Suprapubic skin (tissue), 4 donors: ENCODE measurements at regions not wholly inside any gene's neighbourhood (a gene's known extent, or its start where the extent isn't known, plus 50 kb on each side); places are given as distances from the start of the nearest gene placed in this dataset.

ENCODE experiments used
- DNase-seq, 2 donors: peaks; one replicate each; pipeline ENCODE4 v3.0.0-alpha.2; 2019; ENCODE audit warnings: low spot score in 2 of 2
- H3K27ac ChIP-seq: fragments of 200-600 bp; sonication (generic); one replicate; pipeline ENCODE4 v1.5.1; 2019
- H3K27me3 ChIP-seq: fragments of 200-600 bp; sonication (generic); one replicate; pipeline ENCODE4 v1.5.1; 2019
- H3K36me3 ChIP-seq: fragments of 200-600 bp; sonication (generic); one replicate; pipeline ENCODE4 v1.5.1; 2019
- H3K4me1 ChIP-seq: fragments of 200-600 bp; sonication (generic); one replicate; pipeline ENCODE4 v1.5.1; 2019
- H3K4me3 ChIP-seq: fragments of 200-600 bp; sonication (generic); one replicate; pipeline ENCODE4 v1.5.1; 2019; ENCODE audit warnings: mild to moderate bottlenecking
- H3K9me3 ChIP-seq: fragments of 200-600 bp; sonication (generic); one replicate; pipeline ENCODE4 v1.5.1; 2019
- CTCF ChIP-seq, 2 donors: fragments of 200-600 bp in 1 of 2; fragments of 450-650 bp in 1 of 2; sonication (generic) in 1 of 2; IDR thresholded peaks; one replicate each; pipeline ENCODE4 v1.5.1; 2016 to 2019; ENCODE audit warnings: antibody characterized with exemption in 2 of 2, mild to moderate bottlenecking in 1 of 2, moderate library complexity in 1 of 2
- EP300 ChIP-seq: sonication (generic); formaldehyde crosslinking; IDR thresholded peaks from one replicate; pipeline ENCODE4 v1.6.1; 2017; ENCODE audit warnings: antibody characterized with exemption
- POLR2A ChIP-seq, 2 donors: fragments of 450-650 bp; IDR thresholded peaks; one replicate each; pipeline ENCODE4 v1.6.1; 2017; ENCODE audit warnings: antibody characterized with exemption in 2 of 2, mild to moderate bottlenecking in 2 of 2, moderate library complexity in 2 of 2
- POLR2AphosphoS5 ChIP-seq, 3 donors: sonication (generic); formaldehyde crosslinking; IDR thresholded peaks; one replicate each; pipeline ENCODE4 v1.6.1; 2017; ENCODE audit warnings: antibody characterized with exemption in 3 of 3
- WGBS: methylation state at CpG from one replicate; pipeline ENCODE4 v1.1.5; 2018; 5-methylcytosine and 5-hydroxymethylcytosine counted together

GRCh38 chr13:112247471-112248405 is 128.4 kb upstream of the SPACA7 start:
- H3K4me1 ChIP-seq: no peaks in the 10 kb centered on the region
- DNase-seq: peak in 1 of 2 donors; percentile 65

GRCh38 chr13:112248406-112248760 is 127.8 kb upstream of the SPACA7 start:
- H3K4me3 ChIP-seq: no peak overlapping the region
- WGBS: 78% methylated on average over 8 of the region's 8 CpGs
- peak in 1 of 2 donors; percentile 34 for DNase-seq
- H3K27ac ChIP-seq: no peak overlapping the region
- no peaks in the 10 kb centered on the region for H3K4me1 ChIP-seq
- H3K9me3 ChIP-seq: no peaks in the 10 kb centered on the region
- TF ChIP-seq EP300 (no peak), POLR2A (IDR thresholded peaks at IDR 0.05) (no peak), POLR2AphosphoS5 (IDR thresholded peaks at IDR 0.05) (no peak)
- H3K27me3 ChIP-seq: peaks cover 21% of the 10 kb centered on the region
- no peaks in the 10 kb centered on the region for H3K36me3 ChIP-seq

More at GRCh38 chr13:112247471-112248405, 128.4 kb upstream of the SPACA7 start:
- TF ChIP-seq POLR2A (IDR thresholded peaks at IDR 0.05): no peak
- TF ChIP-seq CTCF (IDR thresholded peaks at IDR 0.05): no peak
- TF ChIP-seq EP300: no peak
- no peak for TF ChIP-seq POLR2AphosphoS5 (IDR thresholded peaks at IDR 0.05)
- WGBS: 80% methylated on average over 22 of the region's 31 CpGs
- Histone ChIP-seq H3K36me3 (no peaks in the 10 kb centered on the region), H3K27me3 (peaks cover 17% of the 10 kb centered on the region), H3K9me3 (no peaks in the 10 kb centered on the region), H3K27ac (no peak overlapping the region), H3K4me3 (no peak overlapping the region)

- 80% methylated on average over 25 of the region's 25 CpGs for WGBS
- H3K4me1 ChIP-seq: no peaks in the 10 kb centered on the region
- no peak overlapping the region for H3K27ac ChIP-seq
- H3K9me3 ChIP-seq: no peaks in the 10 kb centered on the region
- H3K4me3 ChIP-seq: no peak overlapping the region
- DNase-seq: no peak
- TF ChIP-seq EP300: no peak
- no peak for TF ChIP-seq POLR2A (IDR thresholded peaks at IDR 0.05)
- TF ChIP-seq POLR2AphosphoS5 (IDR thresholded peaks at IDR 0.05): no peak
- no peak for TF ChIP-seq CTCF (IDR thresholded peaks at IDR 0.05)
- H3K36me3 ChIP-seq: no peaks in the 10 kb centered on the region
- peaks cover 21% of the 10 kb centered on the region for H3K27me3 ChIP-seq
Measured at GRCh38 chr13:112248862-112249592, 127.1 kb upstream of the SPACA7 start.

GRCh38 chr13:112249644-112250610 is 126.2 kb upstream of the SPACA7 start:
- TF ChIP-seq CTCF (IDR thresholded peaks at IDR 0.05): no peak
- no peak for TF ChIP-seq POLR2AphosphoS5 (IDR thresholded peaks at IDR 0.05)
- TF ChIP-seq POLR2A (IDR thresholded peaks at IDR 0.05): no peak
- TF ChIP-seq EP300: no peak
- no peak for DNase-seq
- WGBS: 79% methylated on average over 29 of the region's 39 CpGs
- Histone ChIP-seq H3K27me3 (peaks cover 16% of the 10 kb centered on the region), H3K27ac (no peak overlapping the region), H3K36me3 (no peaks in the 10 kb centered on the region), H3K9me3 (no peaks in the 10 kb centered on the region), H3K4me1 (no peaks in the 10 kb centered on the region), H3K4me3 (no peak overlapping the region)

GRCh38 chr13:112250788-112251445 is 125.2 kb upstream of the SPACA7 start:
- 82% methylated on average over 22 of the region's 22 CpGs for WGBS
- H3K27me3 ChIP-seq: peaks cover 15% of the 10 kb centered on the region
- H3K9me3 ChIP-seq: no peaks in the 10 kb centered on the region
- DNase-seq: no peak
- H3K27ac ChIP-seq: no peak overlapping the region
- no peaks in the 10 kb centered on the region for H3K4me1 ChIP-seq
- H3K4me3 ChIP-seq: no peak overlapping the region
- no peaks in the 10 kb centered on the region for H3K36me3 ChIP-seq
- TF ChIP-seq CTCF (IDR thresholded peaks at IDR 0.05): no peak
- no peak for TF ChIP-seq EP300
- no peak for TF ChIP-seq POLR2A (IDR thresholded peaks at IDR 0.05)
- TF ChIP-seq POLR2AphosphoS5 (IDR thresholded peaks at IDR 0.05): no peak
